Left ventricle myocardium inferior (tissue), 1 donor: ENCODE measurements at regions not wholly inside any gene's neighbourhood (a gene's known extent, or its start where the extent isn't known, plus 50 kb on each side); places are given as distances from the start of the nearest gene placed in this dataset.
A peak's percentile ranks its signal among the peaks of the same experiment; 100 is the strongest.

Source experiments
- DNase-seq: peaks from one replicate; pipeline ENCODE4 v3.0.0-alpha.2; 2020
- H3K27ac ChIP-seq: fragments of 200-600 bp; replicated peaks from 2 replicates; pipeline ENCODE4 v1.8.0; 2021
- H3K27me3 ChIP-seq: fragments of 200-600 bp; 2 replicates; pipeline ENCODE4 v1.8.0; 2021; ENCODE audit warnings: low read depth
- H3K36me3 ChIP-seq: fragments of 200-600 bp; 2 replicates; pipeline ENCODE4 v1.8.0; 2021
- H3K4me1 ChIP-seq: fragments of 200-600 bp; 2 replicates; pipeline ENCODE4 v1.8.0; 2021
- H3K4me3 ChIP-seq: fragments of 200-600 bp; 2 replicates; pipeline ENCODE4 v1.8.0; 2021; ENCODE audit warnings: mild to moderate bottlenecking, moderate library complexity
- H3K9me3 ChIP-seq: fragments of 200-600 bp; replicated peaks from 2 replicates; pipeline ENCODE4 v1.8.0; 2021
- intact Hi-C: fragments of 100-400 bp; cut with micrococcal nuclease; formaldehyde crosslinking; loops from one replicate; pipeline ENCODE4 v1.11.0; 2022
- TF ChIP-seq, protein P1 (sequence below): fragments of 200-600 bp; IDR thresholded peaks from 2 replicates; pipeline ENCODE4 v1.8.0; 2021; ENCODE audit warnings: antibody characterized with exemption, mild to moderate bottlenecking, borderline replicate concordance
- donor health status: DM: no; HTN: yes; CAD: no; lungs with severe emphysema.

DNA sequence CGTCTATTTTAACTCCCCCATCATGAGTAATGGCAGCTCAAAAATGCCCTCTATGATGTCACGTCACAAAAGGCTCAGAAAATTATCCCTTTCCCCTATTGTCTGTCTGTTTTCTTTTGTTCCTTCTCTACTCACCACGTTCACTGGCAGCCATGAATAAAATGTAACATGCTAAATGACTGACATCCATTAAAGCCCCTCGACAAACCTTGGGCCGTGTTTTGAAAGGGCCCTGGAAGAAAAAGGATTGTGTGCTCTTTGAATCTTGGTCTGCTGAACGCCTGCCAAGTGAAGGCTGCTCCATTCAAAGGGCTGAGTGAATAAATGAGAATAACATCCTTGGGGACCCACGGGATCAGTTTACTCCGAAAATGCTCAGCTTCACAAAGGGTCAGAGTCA lies 118.7 kb downstream of the RPS12 start:
- intact Hi-C loops, result no loop called here
- Histone ChIP-seq H3K27me3 (no peaks in the 10 kb centered on the region), H3K27ac (no peak overlapping the region), H3K36me3 (no peaks in the 10 kb centered on the region), H3K4me3 (no peak overlapping the region), H3K9me3 (no peaks in the 10 kb centered on the region), H3K4me1 (no peaks in the 10 kb centered on the region)
- TF ChIP-seq, protein P1, sequence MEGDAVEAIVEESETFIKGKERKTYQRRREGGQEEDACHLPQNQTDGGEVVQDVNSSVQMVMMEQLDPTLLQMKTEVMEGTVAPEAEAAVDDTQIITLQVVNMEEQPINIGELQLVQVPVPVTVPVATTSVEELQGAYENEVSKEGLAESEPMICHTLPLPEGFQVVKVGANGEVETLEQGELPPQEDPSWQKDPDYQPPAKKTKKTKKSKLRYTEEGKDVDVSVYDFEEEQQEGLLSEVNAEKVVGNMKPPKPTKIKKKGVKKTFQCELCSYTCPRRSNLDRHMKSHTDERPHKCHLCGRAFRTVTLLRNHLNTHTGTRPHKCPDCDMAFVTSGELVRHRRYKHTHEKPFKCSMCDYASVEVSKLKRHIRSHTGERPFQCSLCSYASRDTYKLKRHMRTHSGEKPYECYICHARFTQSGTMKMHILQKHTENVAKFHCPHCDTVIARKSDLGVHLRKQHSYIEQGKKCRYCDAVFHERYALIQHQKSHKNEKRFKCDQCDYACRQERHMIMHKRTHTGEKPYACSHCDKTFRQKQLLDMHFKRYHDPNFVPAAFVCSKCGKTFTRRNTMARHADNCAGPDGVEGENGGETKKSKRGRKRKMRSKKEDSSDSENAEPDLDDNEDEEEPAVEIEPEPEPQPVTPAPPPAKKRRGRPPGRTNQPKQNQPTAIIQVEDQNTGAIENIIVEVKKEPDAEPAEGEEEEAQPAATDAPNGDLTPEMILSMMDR, result no peak
- DNase-seq, result no peak

- TF ChIP-seq, protein P1, result no peak
- DNase-seq, result no peak
- Histone ChIP-seq H3K4me3 (no peak overlapping the region), H3K9me3 (no peaks in the 10 kb centered on the region), H3K27me3 (no peaks in the 10 kb centered on the region), H3K27ac (no peak overlapping the region), H3K36me3 (no peaks in the 10 kb centered on the region), H3K4me1 (no peaks in the 10 kb centered on the region)
- intact Hi-C loops, result no loop called here
These were observed 120.1 kb downstream of the RPS12 start for GRCh38 chr6:132934496-132934895.

GRCh38 chr6:132936646-132937045 lies 122.3 kb downstream of the RPS12 start:
- intact Hi-C loops, result no loop called here
- Histone ChIP-seq H3K4me3 (no peak overlapping the region), H3K9me3 (no peaks in the 10 kb centered on the region), H3K4me1 (no peaks in the 10 kb centered on the region), H3K27ac (no peak overlapping the region), H3K27me3 (no peaks in the 10 kb centered on the region), H3K36me3 (no peaks in the 10 kb centered on the region)
- TF ChIP-seq, protein P1, result no peak
- DNase-seq, result no peak

DNA sequence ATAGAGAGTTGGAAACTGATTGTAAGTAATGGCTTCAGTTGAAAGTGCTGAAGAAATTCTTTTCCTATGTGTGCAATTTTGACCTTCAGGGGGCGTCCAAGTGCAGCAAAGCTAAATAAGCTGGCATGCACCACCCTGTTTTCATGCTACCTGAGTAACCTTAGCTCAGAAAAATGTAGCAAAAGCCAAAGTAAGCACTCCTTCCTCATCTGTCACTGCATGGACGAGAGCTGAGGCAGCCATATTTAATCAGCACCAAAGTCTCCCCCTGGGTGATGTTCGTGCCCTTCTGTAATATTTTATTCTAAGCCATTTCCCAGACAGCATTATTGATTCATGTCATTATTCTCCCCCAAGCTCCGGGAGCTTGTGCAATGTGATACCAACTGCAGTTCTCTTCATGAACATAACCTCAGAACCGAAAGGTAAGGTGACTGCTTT lies 123.1 kb downstream of the RPS12 start:
- Histone ChIP-seq H3K4me1 (no peaks in the 10 kb centered on the region), H3K36me3 (no peaks in the 10 kb centered on the region), H3K4me3 (no peak overlapping the region), H3K9me3 (no peaks in the 10 kb centered on the region), H3K27ac (no peak overlapping the region), H3K27me3 (no peaks in the 10 kb centered on the region)
- TF ChIP-seq, protein P1, result peak; percentile 53
- DNase-seq, result no peak
- intact Hi-C loops, result no loop called here

- Histone ChIP-seq H3K27ac (no peak overlapping the region), H3K9me3 (no peaks in the 10 kb centered on the region), H3K4me1 (no peaks in the 10 kb centered on the region), H3K27me3 (no peaks in the 10 kb centered on the region), H3K4me3 (no peak overlapping the region), H3K36me3 (no peaks in the 10 kb centered on the region)
- intact Hi-C loops, result no loop called here
- TF ChIP-seq, protein P1, result no peak
- DNase-seq, result no peak
These were observed 134.5 kb downstream of the RPS12 start for GRCh38 chr6:132948889-132949288.

- TF ChIP-seq, protein P1, result no peak
- H3K27ac ChIP-seq, result no peak overlapping the region
- no peak for DNase-seq
- H3K27me3 ChIP-seq, result no peaks in the 10 kb centered on the region
- no peaks in the 10 kb centered on the region for H3K36me3 ChIP-seq
- H3K4me1 ChIP-seq, result no peaks in the 10 kb centered on the region
- no peak overlapping the region for H3K4me3 ChIP-seq
- H3K9me3 ChIP-seq, result no peaks in the 10 kb centered on the region
- intact Hi-C loops, result no loop called here
These were observed 136.2 kb downstream of the RPS12 start for GRCh38 chr6:132950566-132950965.
